GM12878 (cell line): ENCODE measurements at regions not wholly inside any gene's neighbourhood (a gene's known extent, or its start where the extent isn't known, plus 50 kb on each side); places are given as distances from the start of the nearest gene placed in this dataset.

Experiments
- E2F8 ChIP-seq: fragments of 450-650 bp; IDR thresholded peaks from 2 replicates; pipeline ENCODE4 v1.6.1; 2018; ENCODE audit warnings: mild to moderate bottlenecking, low read depth, moderate library complexity; ENCODE audit not compliant: partially characterized antibody
- HDAC6 ChIP-seq: fragments of 200-600 bp; sonication (generic); IDR thresholded peaks from one replicate; pipeline ENCODE4 v1.8.0; 2017; ENCODE audit warnings: antibody characterized with exemption; ENCODE audit not compliant: unreplicated experiment
- NFIC ChIP-seq: IDR thresholded peaks from 2 replicates; pipeline ENCODE4 v1.6.1; 2012; ENCODE audit warnings: low read depth, mild to moderate bottlenecking, inconsistent platforms, low read length, moderate library complexity
- RAD21 ChIP-seq: IDR thresholded peaks from 2 replicates; pipeline ENCODE4 v1.6.1; 2011; ENCODE audit warnings: mild to moderate bottlenecking, low read depth, low read length, moderate library complexity; ENCODE audit not compliant: insufficient read depth
- SMARCA5 ChIP-seq: fragments of 450-650 bp; IDR thresholded peaks from 2 replicates; pipeline ENCODE4 v1.6.1; 2017; ENCODE audit warnings: mild to moderate bottlenecking
- ZBTB40 ChIP-seq: fragments of 450-650 bp; IDR thresholded peaks from 2 replicates; pipeline ENCODE4 v1.6.1; 2016; ENCODE audit warnings: mild to moderate bottlenecking, moderate library complexity, borderline replicate concordance
- ZNF274 ChIP-seq: IDR thresholded peaks from one replicate; pipeline ENCODE4 v1.8.0; 2011; ENCODE audit not compliant: insufficient read length, insufficient read depth

DNA sequence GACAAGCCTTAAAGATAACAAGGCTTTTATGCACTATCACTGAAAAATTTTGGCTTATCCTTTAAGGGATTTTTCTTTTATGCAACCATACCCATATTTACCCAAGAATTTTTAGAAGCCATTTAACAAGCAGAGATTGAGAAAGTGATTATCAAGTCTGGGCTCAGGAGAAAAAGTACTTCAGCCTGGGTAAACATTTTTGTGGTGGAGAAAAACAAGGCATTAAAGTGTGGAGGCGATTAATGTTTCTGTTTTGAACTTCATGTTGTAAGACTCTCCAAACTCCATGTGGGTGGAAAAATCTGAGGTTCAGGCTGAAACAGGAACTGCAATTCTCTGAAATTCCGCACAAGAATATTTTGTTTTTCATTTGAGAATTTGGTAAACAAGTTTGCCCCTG lies 260.4 kb upstream of the KCNMB2 start (continued):
- TF ChIP-seq ZBTB40, result no peak
- TF ChIP-seq HDAC6, result no peak
- no peak for TF ChIP-seq NFIC
- no peak for TF ChIP-seq E2F8
- no peak for TF ChIP-seq RAD21
- TF ChIP-seq SMARCA5, result no peak
- no peak for TF ChIP-seq ZNF274
